ENCODE measurements at regions not wholly inside any gene's neighbourhood (a gene's known extent, or its start where the extent isn't known, plus 50 kb on each side); places are given as distances from the start of the nearest gene placed in this dataset.

DNA sequence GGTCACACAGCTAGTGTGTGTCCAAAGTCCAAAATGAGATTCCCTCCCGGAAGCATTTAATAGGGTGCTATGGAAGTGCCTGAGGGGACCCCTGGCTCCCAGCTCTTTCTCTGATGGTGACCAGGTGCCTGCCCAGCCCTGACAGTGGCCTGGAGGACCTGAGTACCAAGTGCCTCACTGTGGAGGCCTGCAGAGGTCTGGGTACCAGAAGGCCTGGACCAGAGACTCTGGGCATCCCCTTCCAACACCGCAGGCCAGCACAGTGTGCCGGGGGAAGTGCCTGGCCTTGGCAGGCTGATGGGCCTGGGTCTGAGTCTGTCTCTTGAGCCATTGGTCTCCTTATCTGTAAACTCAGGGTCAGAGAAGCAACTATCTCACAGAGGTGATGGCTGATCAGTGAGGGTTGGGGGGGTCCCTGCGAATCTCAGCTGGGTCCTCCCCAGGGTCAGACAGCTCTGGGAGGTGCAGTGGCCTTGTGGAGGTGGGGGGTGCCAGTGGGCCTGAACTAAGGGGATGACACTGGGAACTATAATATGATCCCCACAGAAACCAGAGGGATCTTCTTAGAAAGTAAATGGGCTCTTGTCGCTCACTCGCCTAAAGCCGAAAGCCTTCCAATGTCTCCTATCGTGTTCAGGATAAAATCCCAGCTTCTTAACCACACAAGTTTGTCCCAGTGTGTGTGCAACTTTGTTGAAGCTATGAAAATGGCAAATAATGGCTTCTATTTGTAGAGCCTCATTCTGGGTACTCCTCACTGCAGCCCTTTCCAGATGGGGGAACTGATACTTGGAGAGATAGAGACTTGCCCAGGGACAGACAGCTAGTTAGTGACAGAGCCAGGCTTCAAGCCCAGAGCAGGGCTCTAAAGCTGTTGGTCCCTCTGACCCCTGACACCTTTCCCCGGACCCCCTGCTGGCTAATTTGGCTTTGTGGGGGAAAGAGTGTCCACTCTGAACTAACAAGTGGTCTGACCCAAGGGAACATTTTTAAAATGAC is 225.1 kb downstream of the TFCP2L1 start:
- no peak for TF ChIP-seq POLR2A (IDR thresholded peaks at IDR 0.05)
- TF ChIP-seq, protein P1, sequence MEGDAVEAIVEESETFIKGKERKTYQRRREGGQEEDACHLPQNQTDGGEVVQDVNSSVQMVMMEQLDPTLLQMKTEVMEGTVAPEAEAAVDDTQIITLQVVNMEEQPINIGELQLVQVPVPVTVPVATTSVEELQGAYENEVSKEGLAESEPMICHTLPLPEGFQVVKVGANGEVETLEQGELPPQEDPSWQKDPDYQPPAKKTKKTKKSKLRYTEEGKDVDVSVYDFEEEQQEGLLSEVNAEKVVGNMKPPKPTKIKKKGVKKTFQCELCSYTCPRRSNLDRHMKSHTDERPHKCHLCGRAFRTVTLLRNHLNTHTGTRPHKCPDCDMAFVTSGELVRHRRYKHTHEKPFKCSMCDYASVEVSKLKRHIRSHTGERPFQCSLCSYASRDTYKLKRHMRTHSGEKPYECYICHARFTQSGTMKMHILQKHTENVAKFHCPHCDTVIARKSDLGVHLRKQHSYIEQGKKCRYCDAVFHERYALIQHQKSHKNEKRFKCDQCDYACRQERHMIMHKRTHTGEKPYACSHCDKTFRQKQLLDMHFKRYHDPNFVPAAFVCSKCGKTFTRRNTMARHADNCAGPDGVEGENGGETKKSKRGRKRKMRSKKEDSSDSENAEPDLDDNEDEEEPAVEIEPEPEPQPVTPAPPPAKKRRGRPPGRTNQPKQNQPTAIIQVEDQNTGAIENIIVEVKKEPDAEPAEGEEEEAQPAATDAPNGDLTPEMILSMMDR (IDR thresholded peaks at IDR 0.05), result no peak

DNA sequence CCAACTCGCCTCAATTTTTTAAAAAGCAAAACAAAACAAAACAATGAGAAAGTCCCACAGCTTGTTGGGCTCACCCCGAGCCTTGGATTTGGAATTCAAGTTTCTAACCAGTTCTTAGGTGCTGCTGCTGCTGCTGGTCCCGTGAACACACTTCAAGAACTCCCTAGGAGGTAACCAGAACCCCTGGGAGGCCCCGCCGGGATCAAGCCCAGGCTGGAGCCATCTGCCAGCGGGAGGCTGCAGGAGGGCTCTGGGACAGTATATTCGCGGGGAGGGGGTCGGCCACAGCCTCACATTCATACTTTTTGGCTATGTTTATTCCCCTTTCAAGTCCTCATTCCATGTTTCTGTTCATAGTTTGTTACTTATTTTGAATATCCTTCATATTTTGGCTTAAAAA is 223.4 kb downstream of the TFCP2L1 start:
- no peak overlapping the region for H3K27ac ChIP-seq
- no peaks in the 10 kb centered on the region for H3K36me3 ChIP-seq
- H3K4me3 ChIP-seq, result no peak overlapping the region
- no peaks in the 10 kb centered on the region for H3K9me3 ChIP-seq
- no peak for DNase-seq
- no peaks in the 10 kb centered on the region for H3K4me1 ChIP-seq
- no peak for TF ChIP-seq POLR2A (IDR thresholded peaks at IDR 0.05)
- TF ChIP-seq, protein P1 (IDR thresholded peaks at IDR 0.05), result no peak
- H3K27me3 ChIP-seq, result no peaks in the 10 kb centered on the region

More for the DNA sequence above, 225.1 kb downstream of the TFCP2L1 start:
- Histone ChIP-seq H3K36me3 (no peaks in the 10 kb centered on the region), H3K27ac (no peak overlapping the region), H3K4me3 (no peak overlapping the region), H3K9me3 (no peaks in the 10 kb centered on the region), H3K27me3 (no peaks in the 10 kb centered on the region), H3K4me1 (no peaks in the 10 kb centered on the region)
- DNase-seq, result no peak

DNA sequence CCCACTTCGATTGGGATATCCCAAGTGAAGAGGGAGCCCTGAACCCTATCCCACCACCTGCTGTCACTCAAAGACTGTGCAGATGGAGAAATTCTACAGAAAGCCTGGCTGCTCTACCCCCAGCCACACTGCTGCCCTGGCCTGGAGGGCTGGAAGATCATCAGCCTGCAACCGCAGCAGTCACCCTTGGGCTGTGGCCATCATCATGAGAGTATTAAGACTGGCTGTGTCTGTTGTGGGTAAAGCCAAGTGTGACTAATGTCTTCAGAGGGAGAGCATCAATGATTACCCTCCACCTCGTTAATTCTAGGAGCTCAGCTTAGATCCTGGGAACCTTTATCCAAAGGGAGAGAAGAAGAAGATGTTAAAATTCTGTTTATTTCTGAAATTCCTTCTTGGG is 221.5 kb downstream of the TFCP2L1 start:
- Histone ChIP-seq H3K4me1 (no peaks in the 10 kb centered on the region), H3K27me3 (no peaks in the 10 kb centered on the region), H3K4me3 (no peak overlapping the region), H3K9me3 (no peaks in the 10 kb centered on the region), H3K36me3 (no peaks in the 10 kb centered on the region), H3K27ac (no peak overlapping the region)
- no peak for DNase-seq
- TF ChIP-seq POLR2A (IDR thresholded peaks at IDR 0.05), result no peak

DNA sequence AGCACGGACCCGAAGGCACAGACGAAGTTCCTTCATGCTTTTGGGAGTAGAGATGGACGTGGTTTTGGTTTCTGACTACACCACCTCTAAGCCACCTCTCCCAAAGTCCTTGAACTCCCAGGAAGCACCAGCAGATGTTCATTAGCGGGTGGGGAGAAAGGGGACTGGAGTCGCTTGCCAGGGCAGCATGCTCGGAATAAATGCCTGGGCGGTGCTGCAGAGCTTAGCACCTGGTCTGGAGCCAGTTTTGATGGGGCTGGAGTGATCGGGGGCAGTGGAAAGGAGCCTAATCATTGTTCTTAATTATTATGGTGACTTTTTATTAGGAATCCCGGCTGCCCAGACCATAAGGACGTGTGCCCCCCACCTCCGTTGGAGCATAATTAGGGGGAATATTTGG is 220.8 kb downstream of the TFCP2L1 start:
- H3K27ac ChIP-seq, result no peak overlapping the region
- no peaks in the 10 kb centered on the region for H3K27me3 ChIP-seq
- no peaks in the 10 kb centered on the region for H3K9me3 ChIP-seq
- DNase-seq, result no peak
- no peaks in the 10 kb centered on the region for H3K4me1 ChIP-seq
- H3K36me3 ChIP-seq, result no peaks in the 10 kb centered on the region
- H3K4me3 ChIP-seq, result no peak overlapping the region
- TF ChIP-seq, protein P1 (IDR thresholded peaks at IDR 0.05), result no peak
- no peak for TF ChIP-seq POLR2A (IDR thresholded peaks at IDR 0.05)

DNA sequence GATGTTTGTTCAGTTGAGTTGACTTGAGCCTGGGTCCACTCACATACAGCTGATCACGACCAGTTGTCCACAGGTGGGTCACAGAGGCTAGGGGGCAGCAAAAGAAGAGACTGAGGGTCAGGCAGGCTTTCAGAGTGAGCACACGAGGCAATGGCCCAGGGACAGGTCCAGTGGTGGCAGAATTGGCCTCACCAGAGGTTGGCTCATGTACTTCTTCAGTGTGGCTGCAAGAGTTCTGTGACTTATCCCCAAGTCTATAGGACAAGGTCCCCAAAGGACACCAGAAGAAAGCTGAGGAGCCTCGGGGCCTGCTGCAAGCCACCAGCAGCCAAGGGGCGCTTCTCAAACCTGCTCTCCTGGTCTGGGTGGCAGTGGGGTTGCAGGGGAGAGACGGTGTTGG is 219.8 kb downstream of the TFCP2L1 start:
- no peaks in the 10 kb centered on the region for H3K4me1 ChIP-seq
- no peak for TF ChIP-seq POLR2A (IDR thresholded peaks at IDR 0.05)
- TF ChIP-seq, protein P1 (IDR thresholded peaks at IDR 0.05), result no peak
- H3K27ac ChIP-seq, result no peak overlapping the region
- H3K9me3 ChIP-seq, result no peaks in the 10 kb centered on the region
- DNase-seq, result no peak
- H3K4me3 ChIP-seq, result no peak overlapping the region
- no peaks in the 10 kb centered on the region for H3K36me3 ChIP-seq
- no peaks in the 10 kb centered on the region for H3K27me3 ChIP-seq

DNA sequence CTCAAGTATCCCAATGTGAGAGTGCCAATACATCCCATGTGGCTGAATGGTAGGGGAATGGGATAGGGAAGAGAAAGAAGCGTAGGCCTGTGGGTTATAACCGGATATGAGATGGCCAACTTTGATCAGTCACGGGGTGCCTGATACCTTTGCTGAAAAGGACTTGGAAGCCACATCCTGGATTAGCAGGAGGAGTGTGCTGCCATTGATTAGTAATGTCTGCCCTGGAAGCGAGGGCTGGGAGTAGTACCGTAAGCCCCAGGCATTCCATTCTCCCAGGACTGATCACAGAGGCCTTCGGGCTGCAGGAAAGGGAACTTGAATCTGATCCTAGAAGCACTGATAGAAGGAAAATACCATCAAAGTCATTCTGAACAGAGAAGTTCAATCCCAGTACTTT is 218.5 kb downstream of the TFCP2L1 start:
- Histone ChIP-seq H3K27me3 (no peaks in the 10 kb centered on the region), H3K9me3 (no peaks in the 10 kb centered on the region), H3K36me3 (no peaks in the 10 kb centered on the region), H3K27ac (no peak overlapping the region), H3K4me3 (no peak overlapping the region), H3K4me1 (no peaks in the 10 kb centered on the region)
- DNase-seq, result no peak
- TF ChIP-seq, protein P1 (IDR thresholded peaks at IDR 0.05), result no peak
- TF ChIP-seq POLR2A (IDR thresholded peaks at IDR 0.05), result no peak
